ENCODE measurements at regions not wholly inside any gene's neighbourhood (a gene's known extent, or its start where the extent isn't known, plus 50 kb on each side); places are given as distances from the start of the nearest gene placed in this dataset.
"Not testable (repeated sequence)": the region's sequence is repeated elsewhere in the genome, so short reads cannot be mapped to it uniquely, and the experiment has no call there.

GRCh38 chr5:155672001-155672400, 655.0 kb upstream of the SGCD start:
- H3K79me1 ChIP-seq (ENCODE audit: low read depth, low read length); DNase-seq (ENCODE audit: low spot score); H3K4me3 ChIP-seq (ENCODE audit: low read length in 2 of 2); H2BK15ac ChIP-seq (ENCODE audit: low read length); H2AFZ ChIP-seq (ENCODE audit: low read length); H2BK12ac ChIP-seq (ENCODE audit: low read length); H3K27me3 ChIP-seq (ENCODE audit: control insufficient read depth in 3 of 3, insufficient read depth in 3 of 3, low read depth in 1 of 3, low read length in 3 of 3); H3K4me1 ChIP-seq (ENCODE audit: control insufficient read depth in 2 of 2, insufficient read depth in 1 of 2, low read depth in 1 of 2, low read length in 2 of 2); H3K27ac ChIP-seq (replicated peaks; ENCODE audit: low read length); H2BK5ac ChIP-seq (ENCODE audit: low read length); H3K9me3 ChIP-seq (replicated peaks in 1 of 2; ENCODE audit: control insufficient read depth in 2 of 2, insufficient read depth in 1 of 2, low read depth in 1 of 2, low read length in 2 of 2); H4K8ac ChIP-seq (ENCODE audit: low read depth, low read length); H3K14ac ChIP-seq (ENCODE audit: low read length); H3K23ac ChIP-seq (ENCODE audit: low read depth, low read length, poor library complexity); H3K4me2 ChIP-seq (ENCODE audit: insufficient read depth, low read length, poor library complexity, severe bottlenecking); H2BK120ac ChIP-seq (ENCODE audit: low read depth, low read length); H2AK5ac ChIP-seq (ENCODE audit: low read depth, low read length); H3K9ac ChIP-seq (ENCODE audit: low read depth, low read length, poor library complexity); H3K4ac ChIP-seq (ENCODE audit: low read length); H4K91ac ChIP-seq (ENCODE audit: low read depth, low read length, poor library complexity); H3K36me3 ChIP-seq (replicated peaks in 1 of 2; ENCODE audit: control insufficient read depth in 2 of 2, insufficient read depth in 2 of 2, low read length in 2 of 2); H3K18ac ChIP-seq (ENCODE audit: low read length): not testable (repeated sequence)
- no CpG with 5 or more reads among the region's 7 CpGs for WGBS, 2 donors (ENCODE audit: extremely low coverage in 2 of 2, insufficient read length in 2 of 2, insufficient replicate concordance in 1 of 2)

DNA sequence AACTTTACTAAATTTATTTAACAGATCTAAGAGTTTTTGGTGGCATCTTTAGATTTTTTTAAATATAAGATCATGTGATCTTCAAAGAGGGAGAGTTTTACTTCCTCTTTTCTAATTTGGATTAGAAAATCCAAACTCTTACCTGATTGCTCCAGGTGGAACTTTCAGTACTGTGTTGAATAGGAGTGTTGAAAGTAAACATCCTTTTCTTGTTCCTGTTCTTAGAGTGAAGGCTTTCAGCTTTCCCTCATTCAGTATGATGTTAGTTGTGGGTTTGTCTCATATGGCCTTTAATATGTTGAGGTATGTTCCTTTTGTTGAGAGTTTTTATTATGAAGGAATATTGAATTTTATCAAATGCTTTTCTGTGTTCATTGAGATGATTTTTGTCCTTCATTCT, 650.0 kb upstream of the SGCD start:
- Histone ChIP-seq H3K27ac (replicated peaks; ENCODE audit: low read length) (no peak overlapping the region), H2BK15ac (ENCODE audit: low read length) (no peak overlapping the region), H3K4me1 (ENCODE audit: control insufficient read depth in 2 of 2, insufficient read depth in 1 of 2, low read depth in 1 of 2, low read length in 2 of 2) (no peaks in the 10 kb centered on the region), H3K4me2 (ENCODE audit: insufficient read depth, low read length, poor library complexity, severe bottlenecking) (no peak overlapping the region), H4K8ac (ENCODE audit: low read depth, low read length) (no peak overlapping the region), H3K36me3 (replicated peaks in 1 of 2; ENCODE audit: control insufficient read depth in 2 of 2, insufficient read depth in 2 of 2, low read length in 2 of 2) (no peaks in the 10 kb centered on the region), H2BK12ac (ENCODE audit: low read length) (no peak overlapping the region), H3K4me3 (ENCODE audit: low read length in 2 of 2) (no peak overlapping the region), H3K9me3 (replicated peaks in 1 of 2; ENCODE audit: control insufficient read depth in 2 of 2, insufficient read depth in 1 of 2, low read depth in 1 of 2, low read length in 2 of 2) (no peaks in the 10 kb centered on the region), H3K14ac (ENCODE audit: low read length) (no peak overlapping the region), H4K91ac (ENCODE audit: low read depth, low read length, poor library complexity) (no peak overlapping the region), H3K18ac (ENCODE audit: low read length) (no peak overlapping the region), H3K9ac (ENCODE audit: low read depth, low read length, poor library complexity) (no peak overlapping the region), H2BK5ac (ENCODE audit: low read length) (no peak overlapping the region), H3K4ac (ENCODE audit: low read length) (no peak overlapping the region), H3K23ac (ENCODE audit: low read depth, low read length, poor library complexity) (no peak overlapping the region), H3K79me1 (ENCODE audit: low read depth, low read length) (no peaks in the 10 kb centered on the region), H2BK120ac (ENCODE audit: low read depth, low read length) (no peak overlapping the region), H2AFZ (ENCODE audit: low read length) (no peak overlapping the region), H2AK5ac (ENCODE audit: low read depth, low read length) (no peak overlapping the region), H3K27me3 (ENCODE audit: control insufficient read depth in 3 of 3, insufficient read depth in 3 of 3, low read depth in 1 of 3, low read length in 3 of 3) (no peaks in the 10 kb centered on the region)
- no peak for DNase-seq (ENCODE audit: low spot score)

DNA sequence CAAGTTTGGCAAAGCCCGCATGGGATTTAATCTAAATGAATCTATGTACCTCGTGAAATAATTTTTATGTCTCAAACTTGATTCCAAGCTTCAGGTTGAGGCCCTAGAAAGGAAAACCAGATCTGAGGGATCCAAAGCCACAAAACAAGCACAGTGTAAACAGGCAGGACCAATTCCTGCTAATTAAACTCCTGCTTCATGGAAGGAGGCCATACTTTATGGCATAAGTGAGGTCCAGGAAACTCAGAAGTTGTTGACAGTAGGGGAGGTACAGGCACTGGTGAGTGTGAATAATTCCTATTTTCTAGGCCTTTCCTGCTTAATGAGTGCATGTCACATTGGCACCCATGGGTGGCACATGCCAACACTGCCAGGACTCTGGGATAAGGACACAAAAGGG, 648.6 kb upstream of the SGCD start:
- no peak overlapping the region for H3K23ac ChIP-seq (ENCODE audit: low read depth, low read length, poor library complexity)
- H3K27ac ChIP-seq (replicated peaks; ENCODE audit: low read length) = no peak overlapping the region
- no peaks in the 10 kb centered on the region for H3K27me3 ChIP-seq (ENCODE audit: control insufficient read depth in 3 of 3, insufficient read depth in 3 of 3, low read depth in 1 of 3, low read length in 3 of 3)
- no peak overlapping the region for H2AFZ ChIP-seq (ENCODE audit: low read length)
- no peak overlapping the region for H2BK5ac ChIP-seq (ENCODE audit: low read length)
- no peak overlapping the region for H3K9ac ChIP-seq (ENCODE audit: low read depth, low read length, poor library complexity)
- no peaks in the 10 kb centered on the region for H3K9me3 ChIP-seq (replicated peaks in 1 of 2; ENCODE audit: control insufficient read depth in 2 of 2, insufficient read depth in 1 of 2, low read depth in 1 of 2, low read length in 2 of 2)
- H3K36me3 ChIP-seq (replicated peaks in 1 of 2; ENCODE audit: control insufficient read depth in 2 of 2, insufficient read depth in 2 of 2, low read length in 2 of 2) = no peaks in the 10 kb centered on the region
- H4K91ac ChIP-seq (ENCODE audit: low read depth, low read length, poor library complexity) = no peak overlapping the region
- H2BK15ac ChIP-seq (ENCODE audit: low read length) = no peak overlapping the region
- no peak overlapping the region for H3K4ac ChIP-seq (ENCODE audit: low read length)
- H3K18ac ChIP-seq (ENCODE audit: low read length) = no peak overlapping the region
- H3K14ac ChIP-seq (ENCODE audit: low read length) = no peak overlapping the region
- no peaks in the 10 kb centered on the region for H3K79me1 ChIP-seq (ENCODE audit: low read depth, low read length)
- WGBS, 2 donors (ENCODE audit: extremely low coverage in 2 of 2, insufficient read length in 2 of 2, insufficient replicate concordance in 1 of 2) = no CpG with 5 or more reads among the region's 2 CpGs
- no peak overlapping the region for H2BK120ac ChIP-seq (ENCODE audit: low read depth, low read length)
- no peak for DNase-seq (ENCODE audit: low spot score)
- H3K4me2 ChIP-seq (ENCODE audit: insufficient read depth, low read length, poor library complexity, severe bottlenecking) = no peak overlapping the region
- no peak overlapping the region for H2AK5ac ChIP-seq (ENCODE audit: low read depth, low read length)
- H3K4me3 ChIP-seq (ENCODE audit: low read length in 2 of 2) = no peak overlapping the region
- no peak overlapping the region for H4K8ac ChIP-seq (ENCODE audit: low read depth, low read length)
- H2BK12ac ChIP-seq (ENCODE audit: low read length) = no peak overlapping the region
- H3K4me1 ChIP-seq (ENCODE audit: control insufficient read depth in 2 of 2, insufficient read depth in 1 of 2, low read depth in 1 of 2, low read length in 2 of 2) = no peaks in the 10 kb centered on the region

DNA sequence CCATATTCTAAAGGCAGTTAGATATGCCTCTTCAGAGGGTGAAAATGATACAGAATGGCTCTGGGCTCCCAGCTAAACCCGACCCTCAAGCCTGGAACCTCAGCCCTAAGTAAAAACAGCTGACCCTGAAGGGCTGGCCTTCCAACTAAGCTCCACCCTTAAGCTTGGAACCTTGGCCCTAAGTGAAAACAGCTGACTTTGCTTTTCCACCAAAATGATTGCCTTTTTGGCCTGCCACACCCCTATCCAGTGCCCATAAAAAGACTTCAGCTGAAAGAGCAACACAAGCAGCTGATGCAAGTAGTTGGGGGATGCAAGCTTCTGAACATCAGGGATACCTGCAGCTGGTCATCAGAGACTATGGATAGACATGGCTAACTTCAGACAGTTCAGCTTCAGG, 647.4 kb upstream of the SGCD start:
- no peak overlapping the region for H2BK120ac ChIP-seq (ENCODE audit: low read depth, low read length)
- H3K18ac ChIP-seq (ENCODE audit: low read length) = no peak overlapping the region
- WGBS, 2 donors (ENCODE audit: extremely low coverage in 2 of 2, insufficient read length in 2 of 2, insufficient replicate concordance in 1 of 2) = no CpG with 5 or more reads among the region's 1 CpG
- H3K79me1 ChIP-seq (ENCODE audit: low read depth, low read length) = no peaks in the 10 kb centered on the region
- H2AK5ac ChIP-seq (ENCODE audit: low read depth, low read length) = no peak overlapping the region
- DNase-seq (ENCODE audit: low spot score) = no peak
- H3K4me2 ChIP-seq (ENCODE audit: insufficient read depth, low read length, poor library complexity, severe bottlenecking) = no peak overlapping the region
- H3K23ac ChIP-seq (ENCODE audit: low read depth, low read length, poor library complexity) = no peak overlapping the region
- H3K4me3 ChIP-seq (ENCODE audit: low read length in 2 of 2) = no peak overlapping the region
- no peak overlapping the region for H2BK15ac ChIP-seq (ENCODE audit: low read length)
- H3K14ac ChIP-seq (ENCODE audit: low read length) = no peak overlapping the region
- no peak overlapping the region for H2AFZ ChIP-seq (ENCODE audit: low read length)
- H3K4ac ChIP-seq (ENCODE audit: low read length) = no peak overlapping the region
- H4K8ac ChIP-seq (ENCODE audit: low read depth, low read length) = no peak overlapping the region
- H2BK5ac ChIP-seq (ENCODE audit: low read length) = no peak overlapping the region
- H3K9ac ChIP-seq (ENCODE audit: low read depth, low read length, poor library complexity) = no peak overlapping the region
- H3K4me1 ChIP-seq (ENCODE audit: control insufficient read depth in 2 of 2, insufficient read depth in 1 of 2, low read depth in 1 of 2, low read length in 2 of 2) = no peaks in the 10 kb centered on the region
- H3K27me3 ChIP-seq (ENCODE audit: control insufficient read depth in 3 of 3, insufficient read depth in 3 of 3, low read depth in 1 of 3, low read length in 3 of 3) = no peaks in the 10 kb centered on the region
- H2BK12ac ChIP-seq (ENCODE audit: low read length) = no peak overlapping the region
- H3K36me3 ChIP-seq (replicated peaks in 1 of 2; ENCODE audit: control insufficient read depth in 2 of 2, insufficient read depth in 2 of 2, low read length in 2 of 2) = no peaks in the 10 kb centered on the region
- no peak overlapping the region for H4K91ac ChIP-seq (ENCODE audit: low read depth, low read length, poor library complexity)
- H3K27ac ChIP-seq (replicated peaks; ENCODE audit: low read length) = no peak overlapping the region
- no peaks in the 10 kb centered on the region for H3K9me3 ChIP-seq (replicated peaks in 1 of 2; ENCODE audit: control insufficient read depth in 2 of 2, insufficient read depth in 1 of 2, low read depth in 1 of 2, low read length in 2 of 2)
